ENCODE measurements at regions not wholly inside any gene's neighbourhood (a gene's known extent, or its start where the extent isn't known, plus 50 kb on each side); places are given as distances from the start of the nearest gene placed in this dataset.

DNA sequence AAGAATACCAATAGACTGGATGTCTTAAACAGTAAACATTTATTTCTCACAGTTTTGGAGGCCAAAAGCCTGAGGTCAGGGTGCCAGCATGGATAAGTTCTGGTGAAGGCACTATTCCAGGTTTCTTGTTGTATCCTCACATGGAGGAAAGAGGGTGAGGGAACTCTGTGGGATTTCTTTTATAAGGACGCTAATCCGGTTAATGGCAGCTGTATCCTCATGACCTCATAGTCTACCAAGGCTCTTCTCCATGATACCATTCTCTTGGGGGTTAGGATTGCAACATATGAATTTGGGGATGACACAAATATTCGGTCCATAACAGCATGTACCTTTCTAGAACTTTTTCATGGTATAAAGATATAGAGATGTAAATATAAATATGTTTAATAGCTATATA is 412.0 kb downstream of the LMO7 start:
- no peak for TF ChIP-seq ARNT (IDR thresholded peaks at IDR 0.05)
- TF ChIP-seq SP1 (IDR thresholded peaks at IDR 0.05), result no peak
- no peak for TF ChIP-seq FOXK2 (IDR thresholded peaks at IDR 0.05)
- no peak for TF ChIP-seq FOXA1 (IDR thresholded peaks at IDR 0.05)
- TF ChIP-seq SUZ12 (IDR thresholded peaks at IDR 0.05), result no peak
- TF ChIP-seq ZNF384 (IDR thresholded peaks at IDR 0.05), result no peak
- no peak for TF ChIP-seq ELF4 (IDR thresholded peaks at IDR 0.05)
- TF ChIP-seq BHLHE40 (IDR thresholded peaks at IDR 0.05; ENCODE audit: borderline replicate concordance), result no peak
- TF ChIP-seq FOXM1 (IDR thresholded peaks at IDR 0.05; ENCODE audit: borderline replicate concordance), result no peak
- no peak for TF ChIP-seq LEF1 (IDR thresholded peaks at IDR 0.05; ENCODE audit: borderline replicate concordance)

Measured in HEK293T (cell line).